Mesendoderm (in vitro differentiated cells): ENCODE measurements at regions not wholly inside any gene's neighbourhood (a gene's known extent, or its start where the extent isn't known, plus 50 kb on each side); places are given as distances from the start of the nearest gene placed in this dataset.

Experiments
- DNase-seq: peaks from one replicate; pipeline ENCODE4 v3.0.0; 2013
- H2AK5ac ChIP-seq: 2 replicates; pipeline ENCODE4 v1.6.1; 2013; ENCODE audit warnings: low read length, inconsistent platforms
- H2BK120ac ChIP-seq: 2 replicates; pipeline ENCODE4 v1.6.1; 2013; ENCODE audit warnings: low read depth, mild to moderate bottlenecking, low read length, moderate library complexity, mixed read lengths
- H2BK15ac ChIP-seq: replicated peaks from 2 replicates; pipeline ENCODE4 v1.6.1; 2013; ENCODE audit warnings: low read depth, mild to moderate bottlenecking, moderate library complexity
- H2BK5ac ChIP-seq: 2 replicates; pipeline ENCODE4 v1.6.1; 2013; ENCODE audit warnings: low read length, inconsistent platforms
- H3K18ac ChIP-seq: 2 replicates; pipeline ENCODE4 v1.6.1; 2013; ENCODE audit warnings: mild to moderate bottlenecking, low read length, mixed read lengths
- H3K23ac ChIP-seq: one replicate; pipeline ENCODE4 v1.6.1; 2013; ENCODE audit warnings: low read length
- H3K27ac ChIP-seq: 2 replicates; pipeline ENCODE4 v1.5.1; 2013; ENCODE audit warnings: low read depth, mild to moderate bottlenecking, inconsistent platforms, low read length, moderate library complexity
- H3K27me3 ChIP-seq: 2 replicates; pipeline ENCODE4 v1.6.1; 2013; ENCODE audit warnings: low read length, control low read depth, mild to moderate bottlenecking, inconsistent platforms; ENCODE audit not compliant: insufficient read depth, poor library complexity
- H3K36me3 ChIP-seq: 2 replicates; pipeline ENCODE4 v1.6.1; 2013; ENCODE audit warnings: low read length, inconsistent platforms; ENCODE audit not compliant: control insufficient read depth, insufficient read depth
- H3K4ac ChIP-seq: one replicate; pipeline ENCODE4 v1.6.1; 2013; ENCODE audit warnings: low read depth, mild to moderate bottlenecking, low read length, moderate library complexity
- H3K4me1 ChIP-seq: 2 replicates; pipeline ENCODE4 v1.6.1; 2013; ENCODE audit warnings: low read depth, low read length, inconsistent platforms; ENCODE audit not compliant: control insufficient read depth
- H3K4me2 ChIP-seq: 2 replicates; pipeline ENCODE4 v1.6.1; 2013; ENCODE audit warnings: low read length
- H3K4me3 ChIP-seq: 2 replicates; pipeline ENCODE4 v1.5.1; 2013; ENCODE audit warnings: mild to moderate bottlenecking, low read length
- H3K56ac ChIP-seq: one replicate; pipeline ENCODE4 v1.6.1; 2013; ENCODE audit warnings: low read length
- H3K79me1 ChIP-seq: 2 replicates; pipeline ENCODE4 v1.6.1; 2013; ENCODE audit warnings: low read length, inconsistent platforms
- H3K79me2 ChIP-seq: 2 replicates; pipeline ENCODE4 v1.6.1; 2013; ENCODE audit warnings: mild to moderate bottlenecking, low read length; ENCODE audit not compliant: control insufficient read depth, insufficient read depth
- H3K9ac ChIP-seq: 2 replicates; pipeline ENCODE4 v1.6.1; 2013; ENCODE audit warnings: low read length, inconsistent platforms
- H4K5ac ChIP-seq: one replicate; pipeline ENCODE4 v1.6.1; 2013; ENCODE audit warnings: low read length
- H4K8ac ChIP-seq: one replicate; pipeline ENCODE4 v1.6.1; 2013; ENCODE audit warnings: low read depth, mild to moderate bottlenecking, control low read depth, low read length, moderate library complexity
- WGBS: extraction: QIAGEN DNeasy Blood & Tissue Kit; methylation state at CpG from one replicate; pipeline ENCODE4 v1.1.7; 2013; ENCODE audit warnings: low lambda C conversion rate, missing lambda C conversion rate; ENCODE audit not compliant: insufficient coverage; ENCODE audit errors: extremely low coverage; 5-methylcytosine and 5-hydroxymethylcytosine counted together

GRCh38 chr11:71335371-71335770 lies 83.0 kb upstream of the SHANK2 start:
- Histone ChIP-seq H2BK120ac (no peak overlapping the region), H3K4me3 (no peak overlapping the region), H3K27me3 (no peaks in the 10 kb centered on the region), H3K23ac (no peak overlapping the region), H3K27ac (no peak overlapping the region), H3K36me3 (no peaks in the 10 kb centered on the region), H2BK15ac (no peak overlapping the region), H3K56ac (no peak overlapping the region), H4K5ac (no peak overlapping the region), H3K4ac (no peak overlapping the region), H3K79me2 (no peaks in the 10 kb centered on the region), H3K79me1 (no peaks in the 10 kb centered on the region), H3K18ac (no peak overlapping the region), H2BK5ac (no peak overlapping the region), H3K4me2 (no peak overlapping the region), H3K9ac (no peak overlapping the region), H3K4me1 (no peaks in the 10 kb centered on the region), H4K8ac (no peak overlapping the region), H2AK5ac (no peak overlapping the region)
- WGBS, result no CpG with 5 or more reads among the region's 1 CpG
- DNase-seq, result no peak

DNA sequence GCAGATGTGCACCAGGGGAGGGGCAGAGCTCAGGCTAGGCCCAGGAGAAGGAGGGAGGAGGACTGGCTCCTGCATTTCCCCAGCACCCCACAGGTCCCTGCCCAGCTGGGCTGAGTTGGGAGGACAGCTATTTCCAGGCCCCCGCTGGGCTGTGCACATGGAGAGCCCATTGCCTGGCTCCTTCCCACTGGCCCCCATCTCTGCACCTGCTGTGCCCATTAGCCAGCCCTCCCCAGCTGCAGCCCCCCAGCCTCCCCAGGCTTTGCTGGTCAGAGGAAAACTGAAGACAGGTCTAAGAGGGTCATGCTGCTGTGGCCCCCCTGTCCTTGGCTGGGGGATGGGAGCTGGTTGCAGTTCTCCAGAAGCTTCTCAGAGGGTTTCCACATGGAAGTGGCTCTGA lies 81.8 kb upstream of the SHANK2 start:
- H3K36me3 ChIP-seq, result no peaks in the 10 kb centered on the region
- H2BK120ac ChIP-seq, result no peak overlapping the region

GRCh38 chr11:71333473-71333872 lies 81.1 kb upstream of the SHANK2 start:
- Histone ChIP-seq H2BK5ac (no peak overlapping the region), H3K56ac (no peak overlapping the region), H3K79me1 (no peaks in the 10 kb centered on the region), H3K79me2 (no peaks in the 10 kb centered on the region), H2AK5ac (no peak overlapping the region), H3K36me3 (no peaks in the 10 kb centered on the region), H3K27ac (no peak overlapping the region), H3K23ac (no peak overlapping the region), H4K8ac (no peak overlapping the region), H3K9ac (no peak overlapping the region), H3K4me3 (no peak overlapping the region), H3K4me1 (no peaks in the 10 kb centered on the region), H3K4ac (no peak overlapping the region), H4K5ac (no peak overlapping the region), H3K4me2 (no peak overlapping the region), H3K18ac (no peak overlapping the region), H3K27me3 (no peaks in the 10 kb centered on the region), H2BK120ac (no peak overlapping the region), H2BK15ac (no peak overlapping the region)
- no CpG with 5 or more reads among the region's 6 CpGs for WGBS
- peak; percentile 15 for DNase-seq

More for the DNA sequence above, 81.8 kb upstream of the SHANK2 start:
- no peak for DNase-seq
- Histone ChIP-seq H2BK5ac (no peak overlapping the region), H3K4me3 (no peak overlapping the region), H3K56ac (no peak overlapping the region), H3K9ac (no peak overlapping the region), H3K4me2 (no peak overlapping the region), H2BK15ac (no peak overlapping the region), H3K4me1 (no peaks in the 10 kb centered on the region), H3K27me3 (no peaks in the 10 kb centered on the region), H4K8ac (no peak overlapping the region), H3K79me1 (no peaks in the 10 kb centered on the region), H4K5ac (no peak overlapping the region), H3K27ac (no peak overlapping the region), H3K23ac (no peak overlapping the region), H3K18ac (no peak overlapping the region), H3K4ac (no peak overlapping the region), H2AK5ac (no peak overlapping the region), H3K79me2 (no peaks in the 10 kb centered on the region)
- no CpG with 5 or more reads among the region's 1 CpG for WGBS

GRCh38 chr11:71332447-71332846 lies 80.1 kb upstream of the SHANK2 start:
- no peaks in the 10 kb centered on the region for H3K4me1 ChIP-seq
- H2BK120ac ChIP-seq, result no peak overlapping the region
- no peak overlapping the region for H2AK5ac ChIP-seq
- H3K79me2 ChIP-seq, result no peaks in the 10 kb centered on the region
- H3K56ac ChIP-seq, result no peak overlapping the region
- WGBS, result no CpG with 5 or more reads among the region's 5 CpGs
- H4K8ac ChIP-seq, result no peak overlapping the region
- H3K9ac ChIP-seq, result no peak overlapping the region
- H3K18ac ChIP-seq, result no peak overlapping the region
- H3K36me3 ChIP-seq, result no peaks in the 10 kb centered on the region
- H4K5ac ChIP-seq, result no peak overlapping the region
- no peak overlapping the region for H3K4ac ChIP-seq
- no peak for DNase-seq
- H3K23ac ChIP-seq, result no peak overlapping the region
- no peak overlapping the region for H2BK15ac ChIP-seq
- H3K4me3 ChIP-seq, result no peak overlapping the region
- H2BK5ac ChIP-seq, result no peak overlapping the region
- no peaks in the 10 kb centered on the region for H3K27me3 ChIP-seq
- H3K79me1 ChIP-seq, result no peaks in the 10 kb centered on the region
- H3K27ac ChIP-seq, result no peak overlapping the region
- H3K4me2 ChIP-seq, result no peak overlapping the region

GRCh38 chr11:71332046-71332445 lies 79.7 kb upstream of the SHANK2 start:
- no peak overlapping the region for H3K4me2 ChIP-seq
- DNase-seq, result no peak
- no peak overlapping the region for H3K56ac ChIP-seq
- no peak overlapping the region for H3K4me3 ChIP-seq
- no peaks in the 10 kb centered on the region for H3K36me3 ChIP-seq
- no peaks in the 10 kb centered on the region for H3K27me3 ChIP-seq
- H2BK15ac ChIP-seq, result no peak overlapping the region
- no peaks in the 10 kb centered on the region for H3K4me1 ChIP-seq
- no peak overlapping the region for H3K18ac ChIP-seq
- no peaks in the 10 kb centered on the region for H3K79me2 ChIP-seq
- H3K23ac ChIP-seq, result no peak overlapping the region
- H2BK120ac ChIP-seq, result no peak overlapping the region
- H4K5ac ChIP-seq, result no peak overlapping the region
- H2BK5ac ChIP-seq, result no peak overlapping the region
- no CpG with 5 or more reads among the region's 3 CpGs for WGBS
- H3K79me1 ChIP-seq, result no peaks in the 10 kb centered on the region
- H3K9ac ChIP-seq, result no peak overlapping the region
- no peak overlapping the region for H4K8ac ChIP-seq
- no peak overlapping the region for H3K4ac ChIP-seq
- H3K27ac ChIP-seq, result no peak overlapping the region
- no peak overlapping the region for H2AK5ac ChIP-seq

DNA sequence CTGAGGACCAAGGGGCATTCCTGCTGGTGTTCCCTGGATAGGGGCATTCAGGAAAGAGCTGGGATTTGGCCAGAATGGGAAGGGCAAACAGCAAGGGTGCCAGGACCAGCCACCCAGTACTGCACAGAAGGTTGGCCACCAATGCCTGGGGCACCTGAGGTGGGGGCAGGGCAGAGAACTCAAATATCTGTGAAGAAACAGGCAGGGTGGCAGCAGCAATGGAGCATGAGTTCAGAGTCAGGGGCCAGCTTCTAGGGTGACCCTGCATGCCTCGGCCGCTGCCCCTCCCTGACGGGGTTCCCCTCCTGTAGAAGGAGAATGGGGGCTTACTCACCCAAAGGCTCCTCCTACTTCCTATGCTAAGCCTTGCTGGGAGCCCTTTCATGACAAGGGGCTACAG lies 79.3 kb upstream of the SHANK2 start:
- Histone ChIP-seq H2BK15ac (no peak overlapping the region), H2BK5ac (no peak overlapping the region), H3K4ac (no peak overlapping the region), H3K56ac (no peak overlapping the region), H3K23ac (no peak overlapping the region), H3K18ac (no peak overlapping the region), H2AK5ac (no peak overlapping the region), H3K79me1 (no peaks in the 10 kb centered on the region), H3K4me2 (no peak overlapping the region), H3K36me3 (no peaks in the 10 kb centered on the region), H3K4me3 (no peak overlapping the region), H3K9ac (no peak overlapping the region), H3K4me1 (no peaks in the 10 kb centered on the region), H3K27ac (no peak overlapping the region), H4K5ac (no peak overlapping the region), H3K79me2 (no peaks in the 10 kb centered on the region), H3K27me3 (no peaks in the 10 kb centered on the region), H4K8ac (no peak overlapping the region), H2BK120ac (no peak overlapping the region)
- DNase-seq, result no peak
- WGBS, result no CpG with 5 or more reads among the region's 3 CpGs
